Mesendoderm (in vitro differentiated cells): ENCODE measurements at regions not wholly inside any gene's neighbourhood (a gene's known extent, or its start where the extent isn't known, plus 50 kb on each side); places are given as distances from the start of the nearest gene placed in this dataset.

Source experiments
- DNase-seq: peaks from one replicate; pipeline ENCODE4 v3.0.0; 2013
- H2AK5ac ChIP-seq: 2 replicates; pipeline ENCODE4 v1.6.1; 2013; ENCODE audit warnings: low read length, inconsistent platforms
- H2BK120ac ChIP-seq: 2 replicates; pipeline ENCODE4 v1.6.1; 2013; ENCODE audit warnings: low read depth, mild to moderate bottlenecking, low read length, moderate library complexity, mixed read lengths
- H2BK15ac ChIP-seq: replicated peaks from 2 replicates; pipeline ENCODE4 v1.6.1; 2013; ENCODE audit warnings: low read depth, mild to moderate bottlenecking, moderate library complexity
- H2BK5ac ChIP-seq: 2 replicates; pipeline ENCODE4 v1.6.1; 2013; ENCODE audit warnings: low read length, inconsistent platforms
- H3K18ac ChIP-seq: 2 replicates; pipeline ENCODE4 v1.6.1; 2013; ENCODE audit warnings: mild to moderate bottlenecking, low read length, mixed read lengths
- H3K23ac ChIP-seq: one replicate; pipeline ENCODE4 v1.6.1; 2013; ENCODE audit warnings: low read length
- H3K27ac ChIP-seq: 2 replicates; pipeline ENCODE4 v1.5.1; 2013; ENCODE audit warnings: low read depth, mild to moderate bottlenecking, inconsistent platforms, low read length, moderate library complexity
- H3K27me3 ChIP-seq: 2 replicates; pipeline ENCODE4 v1.6.1; 2013; ENCODE audit warnings: low read length, control low read depth, mild to moderate bottlenecking, inconsistent platforms; ENCODE audit not compliant: insufficient read depth, poor library complexity
- H3K36me3 ChIP-seq: 2 replicates; pipeline ENCODE4 v1.6.1; 2013; ENCODE audit warnings: low read length, inconsistent platforms; ENCODE audit not compliant: control insufficient read depth, insufficient read depth
- H3K4ac ChIP-seq: one replicate; pipeline ENCODE4 v1.6.1; 2013; ENCODE audit warnings: low read depth, mild to moderate bottlenecking, low read length, moderate library complexity
- H3K4me1 ChIP-seq: 2 replicates; pipeline ENCODE4 v1.6.1; 2013; ENCODE audit warnings: low read depth, low read length, inconsistent platforms; ENCODE audit not compliant: control insufficient read depth
- H3K4me2 ChIP-seq: 2 replicates; pipeline ENCODE4 v1.6.1; 2013; ENCODE audit warnings: low read length
- H3K4me3 ChIP-seq: 2 replicates; pipeline ENCODE4 v1.5.1; 2013; ENCODE audit warnings: mild to moderate bottlenecking, low read length
- H3K56ac ChIP-seq: one replicate; pipeline ENCODE4 v1.6.1; 2013; ENCODE audit warnings: low read length
- H3K79me1 ChIP-seq: 2 replicates; pipeline ENCODE4 v1.6.1; 2013; ENCODE audit warnings: low read length, inconsistent platforms
- H3K79me2 ChIP-seq: 2 replicates; pipeline ENCODE4 v1.6.1; 2013; ENCODE audit warnings: mild to moderate bottlenecking, low read length; ENCODE audit not compliant: control insufficient read depth, insufficient read depth
- H3K9ac ChIP-seq: 2 replicates; pipeline ENCODE4 v1.6.1; 2013; ENCODE audit warnings: low read length, inconsistent platforms
- H4K5ac ChIP-seq: one replicate; pipeline ENCODE4 v1.6.1; 2013; ENCODE audit warnings: low read length
- H4K8ac ChIP-seq: one replicate; pipeline ENCODE4 v1.6.1; 2013; ENCODE audit warnings: low read depth, mild to moderate bottlenecking, control low read depth, low read length, moderate library complexity
- WGBS: extraction: QIAGEN DNeasy Blood & Tissue Kit; methylation state at CpG from one replicate; pipeline ENCODE4 v1.1.7; 2013; ENCODE audit warnings: low lambda C conversion rate, missing lambda C conversion rate; ENCODE audit not compliant: insufficient coverage; ENCODE audit errors: extremely low coverage; 5-methylcytosine and 5-hydroxymethylcytosine counted together

GRCh38 chr7:131074043-131074442 lies 253.6 kb upstream of the MKLN1 start:
- no CpG with 5 or more reads among the region's 1 CpG for WGBS
- H3K4me3 ChIP-seq: no peak overlapping the region
- H3K27me3 ChIP-seq: no peaks in the 10 kb centered on the region
- no peak overlapping the region for H2AK5ac ChIP-seq
- H3K4me2 ChIP-seq: no peak overlapping the region
- no peaks in the 10 kb centered on the region for H3K4me1 ChIP-seq
- no peak overlapping the region for H2BK5ac ChIP-seq
- no peak overlapping the region for H3K27ac ChIP-seq
- H3K18ac ChIP-seq: no peak overlapping the region
- H2BK120ac ChIP-seq: no peak overlapping the region
- no peak overlapping the region for H3K9ac ChIP-seq
- no peak overlapping the region for H4K8ac ChIP-seq
- H4K5ac ChIP-seq: no peak overlapping the region
- no peak overlapping the region for H3K4ac ChIP-seq
- H2BK15ac ChIP-seq: no peak overlapping the region
- H3K36me3 ChIP-seq: no peaks in the 10 kb centered on the region
- no peak overlapping the region for H3K23ac ChIP-seq
- no peaks in the 10 kb centered on the region for H3K79me1 ChIP-seq
- no peaks in the 10 kb centered on the region for H3K79me2 ChIP-seq
- no peak for DNase-seq
- no peak overlapping the region for H3K56ac ChIP-seq

GRCh38 chr7:131074585-131074984 lies 253.1 kb upstream of the MKLN1 start:
- Histone ChIP-seq H2AK5ac (no peak overlapping the region), H4K8ac (no peak overlapping the region), H2BK120ac (no peak overlapping the region), H3K56ac (no peak overlapping the region), H3K4me2 (no peak overlapping the region), H3K36me3 (no peaks in the 10 kb centered on the region), H2BK5ac (no peak overlapping the region), H3K23ac (no peak overlapping the region), H3K79me1 (no peaks in the 10 kb centered on the region), H3K18ac (no peak overlapping the region), H3K4me1 (no peaks in the 10 kb centered on the region), H3K4ac (no peak overlapping the region), H3K27ac (no peak overlapping the region), H2BK15ac (no peak overlapping the region), H3K4me3 (no peak overlapping the region), H3K79me2 (no peaks in the 10 kb centered on the region), H3K9ac (no peak overlapping the region), H3K27me3 (no peaks in the 10 kb centered on the region), H4K5ac (no peak overlapping the region)
- no peak for DNase-seq
- WGBS: no CpG with 5 or more reads among the region's 4 CpGs

GRCh38 chr7:131075406-131075805 lies 252.3 kb upstream of the MKLN1 start:
- H2BK15ac ChIP-seq: no peak overlapping the region
- no peaks in the 10 kb centered on the region for H3K79me1 ChIP-seq
- H3K79me2 ChIP-seq: no peaks in the 10 kb centered on the region
- no peaks in the 10 kb centered on the region for H3K27me3 ChIP-seq
- no CpG with 5 or more reads among the region's 1 CpG for WGBS
- no peak overlapping the region for H3K27ac ChIP-seq
- no peak overlapping the region for H3K9ac ChIP-seq
- peak overlapping the region; percentile 68 for H3K18ac ChIP-seq
- no peak overlapping the region for H3K23ac ChIP-seq
- DNase-seq: no peak
- H3K56ac ChIP-seq: no peak overlapping the region
- no peak overlapping the region for H2AK5ac ChIP-seq
- H3K4me1 ChIP-seq: no peaks in the 10 kb centered on the region
- H2BK5ac ChIP-seq: no peak overlapping the region
- no peaks in the 10 kb centered on the region for H3K36me3 ChIP-seq
- no peak overlapping the region for H2BK120ac ChIP-seq
- H3K4me2 ChIP-seq: no peak overlapping the region
- no peak overlapping the region for H4K5ac ChIP-seq
- peak overlapping the region; percentile 44 for H4K8ac ChIP-seq
- no peak overlapping the region for H3K4ac ChIP-seq
- H3K4me3 ChIP-seq: no peak overlapping the region

DNA sequence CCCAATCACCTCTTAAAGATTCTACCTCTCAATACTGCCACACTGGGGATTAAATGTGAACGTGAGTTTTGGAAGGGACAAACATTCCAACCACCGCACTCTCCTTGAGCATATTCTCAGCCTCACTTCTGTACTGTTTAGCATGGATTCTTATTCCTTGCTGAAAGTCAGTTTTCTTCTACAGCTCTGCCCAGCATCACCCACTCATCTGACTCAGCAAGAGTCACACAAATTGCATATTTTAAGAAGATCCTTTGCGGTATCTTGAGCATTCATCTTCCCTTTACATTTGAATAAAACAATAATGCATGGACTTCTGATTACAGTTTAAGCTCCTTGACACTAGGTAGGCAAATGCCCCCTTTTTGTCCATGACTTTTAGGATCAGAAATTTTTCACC lies 251.6 kb upstream of the MKLN1 start:
- WGBS: no CpG with 5 or more reads among the region's 3 CpGs
- Histone ChIP-seq H2BK15ac (no peak overlapping the region), H3K4ac (no peak overlapping the region), H3K4me3 (no peak overlapping the region), H2BK120ac (no peak overlapping the region), H4K8ac (no peak overlapping the region), H3K4me2 (no peak overlapping the region), H3K9ac (no peak overlapping the region), H3K79me1 (no peaks in the 10 kb centered on the region), H3K79me2 (no peaks in the 10 kb centered on the region), H2BK5ac (no peak overlapping the region), H3K36me3 (no peaks in the 10 kb centered on the region), H3K27me3 (no peaks in the 10 kb centered on the region), H3K18ac (no peak overlapping the region), H3K23ac (no peak overlapping the region), H3K4me1 (no peaks in the 10 kb centered on the region), H3K27ac (no peak overlapping the region), H3K56ac (no peak overlapping the region), H2AK5ac (no peak overlapping the region), H4K5ac (no peak overlapping the region)
- no peak for DNase-seq

DNA sequence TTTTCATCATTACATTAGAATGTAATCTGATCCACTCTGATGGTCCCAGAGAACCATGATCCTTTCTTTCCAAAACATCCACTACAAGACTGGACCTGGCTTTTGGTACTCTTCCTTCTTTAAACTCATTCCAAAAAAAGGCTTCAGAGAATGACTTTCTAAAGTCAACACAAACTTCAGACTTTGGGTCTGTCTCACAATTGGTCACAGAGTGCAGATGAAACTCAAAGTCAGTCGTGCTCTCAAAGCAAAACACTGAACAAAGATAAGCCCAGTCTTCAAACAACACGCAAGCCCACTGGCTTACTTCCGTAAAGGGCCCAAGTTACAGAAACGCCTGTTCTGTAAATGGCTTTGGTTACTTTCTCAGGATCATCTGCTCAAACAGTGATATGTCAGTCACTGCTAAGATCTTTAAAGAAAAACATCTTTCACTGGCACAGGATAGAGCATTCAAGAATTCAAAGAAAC lies 250.9 kb upstream of the MKLN1 start:
- H3K9ac ChIP-seq: no peak overlapping the region
- no peak overlapping the region for H3K18ac ChIP-seq
- WGBS: no CpG with 5 or more reads among the region's 4 CpGs
- H3K23ac ChIP-seq: no peak overlapping the region
- no peak overlapping the region for H2BK15ac ChIP-seq
- peak overlapping the region; percentile 13 for H4K8ac ChIP-seq
- no peaks in the 10 kb centered on the region for H3K27me3 ChIP-seq
- no peak overlapping the region for H3K56ac ChIP-seq
- H3K79me2 ChIP-seq: no peaks in the 10 kb centered on the region
- no peaks in the 10 kb centered on the region for H3K36me3 ChIP-seq
- no peak overlapping the region for H4K5ac ChIP-seq
- H3K79me1 ChIP-seq: no peaks in the 10 kb centered on the region
- no peak overlapping the region for H3K4me2 ChIP-seq
- H2BK120ac ChIP-seq: no peak overlapping the region
- no peak for DNase-seq
- H2BK5ac ChIP-seq: no peak overlapping the region
- H3K4ac ChIP-seq: no peak overlapping the region
- no peaks in the 10 kb centered on the region for H3K4me1 ChIP-seq
- no peak overlapping the region for H2AK5ac ChIP-seq
- H3K27ac ChIP-seq: no peak overlapping the region
- H3K4me3 ChIP-seq: no peak overlapping the region

GRCh38 chr7:131077735-131078134 lies 249.9 kb upstream of the MKLN1 start:
- Histone ChIP-seq H2BK120ac (no peak overlapping the region), H3K4ac (no peak overlapping the region), H3K79me1 (no peaks in the 10 kb centered on the region), H2AK5ac (no peak overlapping the region), H3K23ac (no peak overlapping the region), H3K4me3 (no peak overlapping the region), H4K5ac (no peak overlapping the region), H3K4me1 (no peaks in the 10 kb centered on the region), H3K27me3 (no peaks in the 10 kb centered on the region), H3K56ac (no peak overlapping the region), H2BK15ac (no peak overlapping the region), H3K27ac (no peak overlapping the region), H3K18ac (no peak overlapping the region), H2BK5ac (no peak overlapping the region), H4K8ac (no peak overlapping the region), H3K9ac (no peak overlapping the region), H3K36me3 (no peaks in the 10 kb centered on the region), H3K79me2 (no peaks in the 10 kb centered on the region), H3K4me2 (no peak overlapping the region)
- no peak for DNase-seq
- no CpG with 5 or more reads among the region's 4 CpGs for WGBS
